ENCODE measurements at regions not wholly inside any gene's neighbourhood (a gene's known extent, or its start where the extent isn't known, plus 50 kb on each side); places are given as distances from the start of the nearest gene placed in this dataset.
A peak's percentile ranks its signal among the peaks of the same experiment; 100 is the strongest.

- DNase-seq (ENCODE audit: low read depth, low spot score), result no peak
- in situ Hi-C loops (cut with HindIII; ENCODE audit: low pct_unique_long_range_greater_than_20kb, low sequenced_read_pairs), result no loop called here
These were observed 195.3 kb downstream of the SMAD2 start for GRCh38 chr18:47735041-47735702.

GRCh38 chr18:47731276-47731675 lies 199.2 kb downstream of the SMAD2 start:
- in situ Hi-C loops (cut with HindIII; ENCODE audit: low pct_unique_long_range_greater_than_20kb, low sequenced_read_pairs), result no loop called here

GRCh38 chr18:47730795-47731194 lies 199.7 kb downstream of the SMAD2 start:
- no peak for DNase-seq (ENCODE audit: low read depth, low spot score)
- in situ Hi-C loops (cut with HindIII; ENCODE audit: low pct_unique_long_range_greater_than_20kb, low sequenced_read_pairs), result no loop called here

More at GRCh38 chr18:47731276-47731675, 199.2 kb downstream of the SMAD2 start:
- DNase-seq (ENCODE audit: low read depth, low spot score), result no peak

GRCh38 chr18:47729356-47729755 lies 201.1 kb downstream of the SMAD2 start:
- in situ Hi-C loops (cut with HindIII; ENCODE audit: low pct_unique_long_range_greater_than_20kb, low sequenced_read_pairs), result no loop called here
- DNase-seq (ENCODE audit: low read depth, low spot score), result no peak

GRCh38 chr18:47728921-47729320 lies 201.5 kb downstream of the SMAD2 start:
- DNase-seq (ENCODE audit: low read depth, low spot score), result no peak
- in situ Hi-C loops (cut with HindIII; ENCODE audit: low pct_unique_long_range_greater_than_20kb, low sequenced_read_pairs), result no loop called here

- no peak for DNase-seq (ENCODE audit: low read depth, low spot score)
- in situ Hi-C loops (cut with HindIII; ENCODE audit: low pct_unique_long_range_greater_than_20kb, low sequenced_read_pairs), result no loop called here
These were observed 203.1 kb downstream of the SMAD2 start for GRCh38 chr18:47727409-47727808.

- in situ Hi-C loops (cut with HindIII; ENCODE audit: low pct_unique_long_range_greater_than_20kb, low sequenced_read_pairs), result no loop called here
- peak; percentile 10 for DNase-seq (ENCODE audit: low read depth, low spot score)
These were observed 203.9 kb downstream of the SMAD2 start for GRCh38 chr18:47726550-47726949.

- in situ Hi-C loops (cut with HindIII; ENCODE audit: low pct_unique_long_range_greater_than_20kb, low sequenced_read_pairs), result no loop called here
- no peak for DNase-seq (ENCODE audit: low read depth, low spot score)
These were observed 204.8 kb downstream of the SMAD2 start for GRCh38 chr18:47725656-47726055.

GRCh38 chr18:47724186-47724975 lies 206.1 kb downstream of the SMAD2 start:
- in situ Hi-C loops (cut with HindIII; ENCODE audit: low pct_unique_long_range_greater_than_20kb, low sequenced_read_pairs), result no loop called here
- no peak for DNase-seq (ENCODE audit: low read depth, low spot score)

GRCh38 chr18:47721876-47722275 lies 208.6 kb downstream of the SMAD2 start:
- DNase-seq (ENCODE audit: low read depth, low spot score), result no peak
- in situ Hi-C loops (cut with HindIII; ENCODE audit: low pct_unique_long_range_greater_than_20kb, low sequenced_read_pairs), result no loop called here

- no peak for DNase-seq (ENCODE audit: low read depth, low spot score)
- in situ Hi-C loops (cut with HindIII; ENCODE audit: low pct_unique_long_range_greater_than_20kb, low sequenced_read_pairs), result no loop called here
These were observed 209.7 kb downstream of the SMAD2 start for GRCh38 chr18:47720741-47721140.

- in situ Hi-C loops (cut with HindIII; ENCODE audit: low pct_unique_long_range_greater_than_20kb, low sequenced_read_pairs), result no loop called here
- no peak for DNase-seq (ENCODE audit: low read depth, low spot score)
These were observed 211.2 kb downstream of the SMAD2 start for GRCh38 chr18:47719096-47719780.

- no peak for DNase-seq (ENCODE audit: low read depth, low spot score)
- in situ Hi-C loops (cut with HindIII; ENCODE audit: low pct_unique_long_range_greater_than_20kb, low sequenced_read_pairs), result no loop called here
These were observed 211.8 kb downstream of the SMAD2 start for GRCh38 chr18:47718646-47719045.

GRCh38 chr18:47717257-47717656 lies 213.2 kb downstream of the SMAD2 start:
- DNase-seq (ENCODE audit: low read depth, low spot score), result no peak
- in situ Hi-C loops (cut with HindIII; ENCODE audit: low pct_unique_long_range_greater_than_20kb, low sequenced_read_pairs), result no loop called here

- no peak for DNase-seq (ENCODE audit: low read depth, low spot score)
- in situ Hi-C loops (cut with HindIII; ENCODE audit: low pct_unique_long_range_greater_than_20kb, low sequenced_read_pairs), result no loop called here
These were observed 213.8 kb downstream of the SMAD2 start for GRCh38 chr18:47716632-47717185.

- DNase-seq (ENCODE audit: low read depth, low spot score), result no peak
- in situ Hi-C loops (cut with HindIII; ENCODE audit: low pct_unique_long_range_greater_than_20kb, low sequenced_read_pairs), result no loop called here
These were observed 220.0 kb downstream of the SMAD2 start for GRCh38 chr18:47710451-47710850.

- DNase-seq (ENCODE audit: low read depth, low spot score), result no peak
- in situ Hi-C loops (cut with HindIII; ENCODE audit: low pct_unique_long_range_greater_than_20kb, low sequenced_read_pairs), result no loop called here
These were observed 220.9 kb downstream of the SMAD2 start for GRCh38 chr18:47709556-47709955.

GRCh38 chr18:47708206-47708605 lies 222.3 kb downstream of the SMAD2 start:
- in situ Hi-C loops (cut with HindIII; ENCODE audit: low pct_unique_long_range_greater_than_20kb, low sequenced_read_pairs), result no loop called here
- no peak for DNase-seq (ENCODE audit: low read depth, low spot score)
